Liver (tissue), 3 donors: ENCODE measurements at regions not wholly inside any gene's neighbourhood (a gene's known extent, or its start where the extent isn't known, plus 50 kb on each side); places are given as distances from the start of the nearest gene placed in this dataset.

ENCODE experiments used
- RAD21 ChIP-seq, 2 donors: IDR thresholded peaks; 2 replicates each; pipeline ENCODE4 v1.6.1; 2016; ENCODE audit warnings: antibody characterized with exemption in 2 of 2, mild to moderate bottlenecking in 2 of 2
- TF ChIP-seq, protein P1 (sequence below): fragments of 150-350 bp; IDR thresholded peaks from 2 replicates; pipeline ENCODE4 v1.5.1; 2017; ENCODE audit warnings: improper control_type of control experiment, low read depth, low read length; ENCODE audit not compliant: missing input control
- TF ChIP-seq, protein P2 (sequence below): IDR thresholded peaks from 2 replicates; pipeline ENCODE4 v1.6.1; 2016; ENCODE audit warnings: antibody characterized with exemption, mild to moderate bottlenecking
- donor health status: healthy.
- donor health status: healthy.

DNA sequence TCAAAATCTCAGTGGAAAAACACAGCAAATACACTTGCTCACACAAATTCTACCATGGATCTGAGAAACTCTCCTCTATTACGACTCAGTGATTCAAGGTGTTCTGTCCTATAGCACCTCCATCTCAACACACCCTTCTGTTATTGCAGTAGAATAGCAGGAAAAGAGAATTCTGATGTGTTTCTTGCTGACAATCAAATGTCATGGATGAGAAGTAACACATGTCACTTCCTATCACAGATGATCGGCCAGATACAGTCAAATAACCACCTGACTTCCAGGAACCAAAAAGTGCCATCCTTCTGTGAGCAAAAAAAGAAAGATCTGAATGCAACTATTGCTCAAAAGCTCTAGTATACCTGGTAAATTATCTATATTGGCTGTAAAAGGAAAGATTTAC, 734.2 kb upstream of the GBE1 start:
- TF ChIP-seq, protein P1, sequence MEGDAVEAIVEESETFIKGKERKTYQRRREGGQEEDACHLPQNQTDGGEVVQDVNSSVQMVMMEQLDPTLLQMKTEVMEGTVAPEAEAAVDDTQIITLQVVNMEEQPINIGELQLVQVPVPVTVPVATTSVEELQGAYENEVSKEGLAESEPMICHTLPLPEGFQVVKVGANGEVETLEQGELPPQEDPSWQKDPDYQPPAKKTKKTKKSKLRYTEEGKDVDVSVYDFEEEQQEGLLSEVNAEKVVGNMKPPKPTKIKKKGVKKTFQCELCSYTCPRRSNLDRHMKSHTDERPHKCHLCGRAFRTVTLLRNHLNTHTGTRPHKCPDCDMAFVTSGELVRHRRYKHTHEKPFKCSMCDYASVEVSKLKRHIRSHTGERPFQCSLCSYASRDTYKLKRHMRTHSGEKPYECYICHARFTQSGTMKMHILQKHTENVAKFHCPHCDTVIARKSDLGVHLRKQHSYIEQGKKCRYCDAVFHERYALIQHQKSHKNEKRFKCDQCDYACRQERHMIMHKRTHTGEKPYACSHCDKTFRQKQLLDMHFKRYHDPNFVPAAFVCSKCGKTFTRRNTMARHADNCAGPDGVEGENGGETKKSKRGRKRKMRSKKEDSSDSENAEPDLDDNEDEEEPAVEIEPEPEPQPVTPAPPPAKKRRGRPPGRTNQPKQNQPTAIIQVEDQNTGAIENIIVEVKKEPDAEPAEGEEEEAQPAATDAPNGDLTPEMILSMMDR: no peak
- TF ChIP-seq, protein P2, sequence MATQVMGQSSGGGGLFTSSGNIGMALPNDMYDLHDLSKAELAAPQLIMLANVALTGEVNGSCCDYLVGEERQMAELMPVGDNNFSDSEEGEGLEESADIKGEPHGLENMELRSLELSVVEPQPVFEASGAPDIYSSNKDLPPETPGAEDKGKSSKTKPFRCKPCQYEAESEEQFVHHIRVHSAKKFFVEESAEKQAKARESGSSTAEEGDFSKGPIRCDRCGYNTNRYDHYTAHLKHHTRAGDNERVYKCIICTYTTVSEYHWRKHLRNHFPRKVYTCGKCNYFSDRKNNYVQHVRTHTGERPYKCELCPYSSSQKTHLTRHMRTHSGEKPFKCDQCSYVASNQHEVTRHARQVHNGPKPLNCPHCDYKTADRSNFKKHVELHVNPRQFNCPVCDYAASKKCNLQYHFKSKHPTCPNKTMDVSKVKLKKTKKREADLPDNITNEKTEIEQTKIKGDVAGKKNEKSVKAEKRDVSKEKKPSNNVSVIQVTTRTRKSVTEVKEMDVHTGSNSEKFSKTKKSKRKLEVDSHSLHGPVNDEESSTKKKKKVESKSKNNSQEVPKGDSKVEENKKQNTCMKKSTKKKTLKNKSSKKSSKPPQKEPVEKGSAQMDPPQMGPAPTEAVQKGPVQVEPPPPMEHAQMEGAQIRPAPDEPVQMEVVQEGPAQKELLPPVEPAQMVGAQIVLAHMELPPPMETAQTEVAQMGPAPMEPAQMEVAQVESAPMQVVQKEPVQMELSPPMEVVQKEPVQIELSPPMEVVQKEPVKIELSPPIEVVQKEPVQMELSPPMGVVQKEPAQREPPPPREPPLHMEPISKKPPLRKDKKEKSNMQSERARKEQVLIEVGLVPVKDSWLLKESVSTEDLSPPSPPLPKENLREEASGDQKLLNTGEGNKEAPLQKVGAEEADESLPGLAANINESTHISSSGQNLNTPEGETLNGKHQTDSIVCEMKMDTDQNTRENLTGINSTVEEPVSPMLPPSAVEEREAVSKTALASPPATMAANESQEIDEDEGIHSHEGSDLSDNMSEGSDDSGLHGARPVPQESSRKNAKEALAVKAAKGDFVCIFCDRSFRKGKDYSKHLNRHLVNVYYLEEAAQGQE: no peak
- no peak for TF ChIP-seq RAD21 (IDR thresholded peaks at IDR 0.05)
